ENCODE measurements at regions not wholly inside any gene's neighbourhood (a gene's known extent, or its start where the extent isn't known, plus 50 kb on each side); places are given as distances from the start of the nearest gene placed in this dataset.

DNA sequence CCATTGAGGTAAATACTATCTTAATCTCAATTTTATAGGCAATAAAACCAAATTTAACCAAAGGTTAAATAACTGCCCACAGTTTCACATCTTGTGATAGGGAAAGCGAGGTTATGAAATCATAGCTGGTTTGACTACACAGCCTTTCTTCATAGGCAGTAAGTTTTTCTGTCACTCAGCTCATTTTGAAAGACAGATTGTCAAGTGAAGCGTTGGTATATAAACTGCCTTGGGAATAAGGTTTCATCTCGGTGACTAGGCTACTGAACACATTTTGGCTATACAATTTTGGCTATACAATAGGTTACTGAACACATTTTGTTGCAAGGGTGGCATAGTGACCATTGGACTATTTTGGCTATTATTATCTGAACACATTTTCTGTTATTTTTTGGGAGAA is 793.7 kb downstream of the TRHDE start (continued):
- TF ChIP-seq, protein P1, sequence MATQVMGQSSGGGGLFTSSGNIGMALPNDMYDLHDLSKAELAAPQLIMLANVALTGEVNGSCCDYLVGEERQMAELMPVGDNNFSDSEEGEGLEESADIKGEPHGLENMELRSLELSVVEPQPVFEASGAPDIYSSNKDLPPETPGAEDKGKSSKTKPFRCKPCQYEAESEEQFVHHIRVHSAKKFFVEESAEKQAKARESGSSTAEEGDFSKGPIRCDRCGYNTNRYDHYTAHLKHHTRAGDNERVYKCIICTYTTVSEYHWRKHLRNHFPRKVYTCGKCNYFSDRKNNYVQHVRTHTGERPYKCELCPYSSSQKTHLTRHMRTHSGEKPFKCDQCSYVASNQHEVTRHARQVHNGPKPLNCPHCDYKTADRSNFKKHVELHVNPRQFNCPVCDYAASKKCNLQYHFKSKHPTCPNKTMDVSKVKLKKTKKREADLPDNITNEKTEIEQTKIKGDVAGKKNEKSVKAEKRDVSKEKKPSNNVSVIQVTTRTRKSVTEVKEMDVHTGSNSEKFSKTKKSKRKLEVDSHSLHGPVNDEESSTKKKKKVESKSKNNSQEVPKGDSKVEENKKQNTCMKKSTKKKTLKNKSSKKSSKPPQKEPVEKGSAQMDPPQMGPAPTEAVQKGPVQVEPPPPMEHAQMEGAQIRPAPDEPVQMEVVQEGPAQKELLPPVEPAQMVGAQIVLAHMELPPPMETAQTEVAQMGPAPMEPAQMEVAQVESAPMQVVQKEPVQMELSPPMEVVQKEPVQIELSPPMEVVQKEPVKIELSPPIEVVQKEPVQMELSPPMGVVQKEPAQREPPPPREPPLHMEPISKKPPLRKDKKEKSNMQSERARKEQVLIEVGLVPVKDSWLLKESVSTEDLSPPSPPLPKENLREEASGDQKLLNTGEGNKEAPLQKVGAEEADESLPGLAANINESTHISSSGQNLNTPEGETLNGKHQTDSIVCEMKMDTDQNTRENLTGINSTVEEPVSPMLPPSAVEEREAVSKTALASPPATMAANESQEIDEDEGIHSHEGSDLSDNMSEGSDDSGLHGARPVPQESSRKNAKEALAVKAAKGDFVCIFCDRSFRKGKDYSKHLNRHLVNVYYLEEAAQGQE (IDR thresholded peaks at IDR 0.05; ENCODE audit: unreplicated experiment), result no peak
- TF ChIP-seq JUNB (IDR thresholded peaks at IDR 0.05; ENCODE audit: unreplicated experiment) (no peak), POLR2AphosphoS5 (IDR thresholded peaks at IDR 0.05; ENCODE audit: low read depth) (no peak)

DNA sequence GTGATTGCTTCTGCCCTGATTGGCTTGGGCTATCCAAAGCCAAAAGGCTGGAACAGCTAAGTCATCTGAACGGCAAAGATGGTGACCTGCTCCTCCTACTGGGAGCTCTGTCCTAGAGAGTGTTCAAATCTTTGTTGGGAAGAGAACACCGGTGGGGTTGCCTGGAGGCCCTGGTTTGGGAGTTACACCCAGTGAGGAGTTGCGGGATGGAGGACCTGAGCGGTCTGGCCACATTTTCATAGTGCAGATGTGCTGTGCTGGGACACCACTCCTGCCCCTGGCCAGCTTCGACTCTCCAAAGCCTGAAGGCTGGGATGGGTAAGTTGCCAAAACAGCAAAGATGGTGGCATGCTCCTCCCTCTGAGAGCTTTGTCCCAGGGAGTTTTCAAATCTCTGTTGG is 795.4 kb downstream of the TRHDE start:
- no peak overlapping the region for H3K4me3 ChIP-seq
- DNase-seq (ENCODE audit: low spot score) (no peak), ATAC-seq (no peak)
- Mint-ChIP-seq H3K36me3 (ENCODE audit: low read depth) (peaks cover 6% of the 10 kb centered on the region; the same call in 2 of the 3 replicates), H3K4me3 (no peak overlapping the region), H3K27me3 (ENCODE audit: insufficient read depth, low read depth, poor library complexity) (peaks cover 4% of the 10 kb centered on the region), H3K4me1 (peaks cover 3% of the 10 kb centered on the region; the same call in 1 of the 3 replicates), H3K9me3 (peaks cover 9% of the 10 kb centered on the region), H3K27ac (no peak overlapping the region)
- no peak overlapping the region for H3K4me2 ChIP-seq
- no peak overlapping the region for H2AFZ ChIP-seq
- no peaks in the 10 kb centered on the region for H3K27me3 ChIP-seq (ENCODE audit: insufficient read depth)
- H3K36me3 ChIP-seq (ENCODE audit: insufficient read depth), result no peaks in the 10 kb centered on the region; the same call in 1 of the 2 replicates
- H3F3A ChIP-seq (replicated peaks; ENCODE audit: low read depth), result no peaks in the 10 kb centered on the region
- H3K79me2 ChIP-seq (replicated peaks; ENCODE audit: insufficient read depth), result no peaks in the 10 kb centered on the region
- H3K4me1 ChIP-seq (ENCODE audit: insufficient read depth), result no peaks in the 10 kb centered on the region; the same call in 1 of the 2 replicates
- no peaks in the 10 kb centered on the region for H4K20me1 ChIP-seq (replicated peaks; ENCODE audit: insufficient read depth)
- no peak overlapping the region for H3K27ac ChIP-seq (ENCODE audit: low read depth)
- peaks cover 20% of the 10 kb centered on the region; the same call in 1 of the 2 replicates for H3K9me2 ChIP-seq (ENCODE audit: insufficient read depth)
- TF ChIP-seq STAT1 (IDR thresholded peaks at IDR 0.05; ENCODE audit: unreplicated experiment) (no peak), ZNF331 (CRISPR knock-in tag; IDR thresholded peaks at IDR 0.05; ENCODE audit: low read depth) (no peak), EZH2phosphoT487 (IDR thresholded peaks at IDR 0.05; ENCODE audit: unreplicated experiment) (no peak), NANOG (IDR thresholded peaks at IDR 0.05; ENCODE audit: borderline replicate concordance) (no peak), EZH2 (IDR thresholded peaks at IDR 0.05; ENCODE audit: low read depth, unreplicated experiment) (no peak), ZNF114 (CRISPR knock-in tag; IDR thresholded peaks at IDR 0.05) (no peak), CREB1 (CRISPR knock-in tag; IDR thresholded peaks at IDR 0.05; ENCODE audit: low read depth) (no peak), JUNB (IDR thresholded peaks at IDR 0.05; ENCODE audit: unreplicated experiment) (no peak), POLR2AphosphoS5 (IDR thresholded peaks at IDR 0.05; ENCODE audit: low read depth) (no peak)
- TF ChIP-seq, protein P1 (IDR thresholded peaks at IDR 0.05; ENCODE audit: unreplicated experiment), result no peak
- TF ChIP-seq, protein P2, sequence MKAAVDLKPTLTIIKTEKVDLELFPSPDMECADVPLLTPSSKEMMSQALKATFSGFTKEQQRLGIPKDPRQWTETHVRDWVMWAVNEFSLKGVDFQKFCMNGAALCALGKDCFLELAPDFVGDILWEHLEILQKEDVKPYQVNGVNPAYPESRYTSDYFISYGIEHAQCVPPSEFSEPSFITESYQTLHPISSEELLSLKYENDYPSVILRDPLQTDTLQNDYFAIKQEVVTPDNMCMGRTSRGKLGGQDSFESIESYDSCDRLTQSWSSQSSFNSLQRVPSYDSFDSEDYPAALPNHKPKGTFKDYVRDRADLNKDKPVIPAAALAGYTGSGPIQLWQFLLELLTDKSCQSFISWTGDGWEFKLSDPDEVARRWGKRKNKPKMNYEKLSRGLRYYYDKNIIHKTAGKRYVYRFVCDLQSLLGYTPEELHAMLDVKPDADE (IDR thresholded peaks at IDR 0.05), result no peak

All from GM23338 (cell line).